ENCODE measurements at regions not wholly inside any gene's neighbourhood (a gene's known extent, or its start where the extent isn't known, plus 50 kb on each side); places are given as distances from the start of the nearest gene placed in this dataset.

GRCh38 chr13:97124915-97125809 is 97.0 kb upstream of the MBNL2 start:
- no peak overlapping the region for H3K27ac ChIP-seq (ENCODE audit: insufficient read depth in 1 of 2, low read depth in 1 of 2, low read length in 2 of 2, poor library complexity in 1 of 2, severe bottlenecking in 2 of 2)
- H3K36me3 ChIP-seq (ENCODE audit: control insufficient read depth in 4 of 4, insufficient read depth in 4 of 4, low read length in 3 of 4) = no peaks in the 10 kb centered on the region
- ChIA-PET POLR2A (no interaction called here), CTCF (interaction anchor here (0.9 to 2.1 kb wide), 2 partner anchors 10 to 15 kb away, joined by 3 to 5 read pairs; no protein-coding TSS in a partner anchor)
- no peaks in the 10 kb centered on the region for H3K9me3 ChIP-seq (ENCODE audit: control extremely low read depth in 1 of 5, control insufficient read depth in 4 of 5, insufficient read depth in 2 of 5, low read depth in 1 of 5, low read length in 4 of 5)
- H3K4me1 ChIP-seq (ENCODE audit: control extremely low read depth in 1 of 4, control insufficient read depth in 4 of 4, insufficient read depth in 4 of 4, low read length in 3 of 4) = no peaks in the 10 kb centered on the region
- WGBS (ENCODE audit: insufficient coverage) = 64% methylated on average over 2 of the region's 9 CpGs
- H3K4me3 ChIP-seq (ENCODE audit: control insufficient read depth in 1 of 7, extremely low read depth in 1 of 7, insufficient read depth in 4 of 7, low read depth in 2 of 7, low read length in 6 of 7) = no peak overlapping the region
- peaks cover 0 to 23% (median 10%) of the 10 kb centered on the region in 5 experiments for H3K27me3 ChIP-seq (replicated peaks in 2 of 5; ENCODE audit: control insufficient read depth in 4 of 5, insufficient read depth in 5 of 5, low read length in 4 of 5)
- no peak for DNase-seq

- CTCF ChIA-PET = interaction anchor here (0.9 to 2.1 kb wide), 3 partner anchors 11 to 28 kb away, joined by 3 to 5 read pairs (median 3); no protein-coding TSS in a partner anchor
- H3K4me1 ChIP-seq (ENCODE audit: control extremely low read depth in 1 of 4, control insufficient read depth in 4 of 4, insufficient read depth in 4 of 4, low read length in 3 of 4) = no peaks in the 10 kb centered on the region
- H3K9me3 ChIP-seq (ENCODE audit: control extremely low read depth in 1 of 5, control insufficient read depth in 4 of 5, insufficient read depth in 2 of 5, low read depth in 1 of 5, low read length in 4 of 5) = no peaks in the 10 kb centered on the region
- no peak overlapping the region for H3K27ac ChIP-seq (ENCODE audit: insufficient read depth in 1 of 2, low read depth in 1 of 2, low read length in 2 of 2, poor library complexity in 1 of 2, severe bottlenecking in 2 of 2)
- DNase-seq = peak in 2 of 3 donors; percentile 6 to 14
- WGBS (ENCODE audit: insufficient coverage) = 96% methylated on average over 11 of the region's 13 CpGs
- POLR2A ChIA-PET = no interaction called here
- peaks cover 0 to 19% (median 8%) of the 10 kb centered on the region in 5 experiments for H3K27me3 ChIP-seq (replicated peaks in 2 of 5; ENCODE audit: control insufficient read depth in 4 of 5, insufficient read depth in 5 of 5, low read length in 4 of 5)
- H3K4me3 ChIP-seq (ENCODE audit: control insufficient read depth in 1 of 7, extremely low read depth in 1 of 7, insufficient read depth in 4 of 7, low read depth in 2 of 7, low read length in 6 of 7) = no peak overlapping the region
- H3K36me3 ChIP-seq (ENCODE audit: control insufficient read depth in 4 of 4, insufficient read depth in 4 of 4, low read length in 3 of 4) = no peaks in the 10 kb centered on the region
These were observed 96.1 kb upstream of the MBNL2 start for GRCh38 chr13:97125810-97126738.

- WGBS (ENCODE audit: insufficient coverage) = no CpG with 5 or more reads among the region's 1 CpG
- H3K9me3 ChIP-seq (ENCODE audit: control extremely low read depth in 1 of 5, control insufficient read depth in 4 of 5, insufficient read depth in 2 of 5, low read depth in 1 of 5, low read length in 4 of 5) = no peaks in the 10 kb centered on the region
- no peak for DNase-seq
- H3K4me1 ChIP-seq (ENCODE audit: control extremely low read depth in 1 of 4, control insufficient read depth in 4 of 4, insufficient read depth in 4 of 4, low read length in 3 of 4) = no peaks in the 10 kb centered on the region
- ChIA-PET POLR2A (no interaction called here), CTCF (interaction anchor here (1.0 kb wide), 1 partner anchor 13 kb away, joined by 3 read pairs; no protein-coding TSS in a partner anchor)
- no peaks in the 10 kb centered on the region for H3K36me3 ChIP-seq (ENCODE audit: control insufficient read depth in 4 of 4, insufficient read depth in 4 of 4, low read length in 3 of 4)
- no peak overlapping the region for H3K4me3 ChIP-seq (ENCODE audit: control insufficient read depth in 1 of 7, extremely low read depth in 1 of 7, insufficient read depth in 4 of 7, low read depth in 2 of 7, low read length in 6 of 7)
- no peak overlapping the region for H3K27ac ChIP-seq (ENCODE audit: insufficient read depth in 1 of 2, low read depth in 1 of 2, low read length in 2 of 2, poor library complexity in 1 of 2, severe bottlenecking in 2 of 2)
- H3K27me3 ChIP-seq (replicated peaks in 2 of 5; ENCODE audit: control insufficient read depth in 4 of 5, insufficient read depth in 5 of 5, low read length in 4 of 5) = peaks cover 0 to 19% (median 5%) of the 10 kb centered on the region in 5 experiments
These were observed 94.3 kb upstream of the MBNL2 start for GRCh38 chr13:97127842-97128241.

- ChIA-PET CTCF (interaction anchor here (1.0 to 1.3 kb wide), 4 partner anchors 10 to 219 kb away, joined by 3 to 4 read pairs (median 4); no protein-coding TSS in a partner anchor), POLR2A (no interaction called here)
- no peak overlapping the region for H3K27ac ChIP-seq (ENCODE audit: insufficient read depth in 1 of 2, low read depth in 1 of 2, low read length in 2 of 2, poor library complexity in 1 of 2, severe bottlenecking in 2 of 2)
- no peaks in the 10 kb centered on the region for H3K9me3 ChIP-seq (ENCODE audit: control extremely low read depth in 1 of 5, control insufficient read depth in 4 of 5, insufficient read depth in 2 of 5, low read depth in 1 of 5, low read length in 4 of 5)
- WGBS (ENCODE audit: insufficient coverage) = no CpG with 5 or more reads among the region's 1 CpG
- no peak for DNase-seq
- peaks cover 0 to 10% (median 5%) of the 10 kb centered on the region in 5 experiments for H3K27me3 ChIP-seq (replicated peaks in 2 of 5; ENCODE audit: control insufficient read depth in 4 of 5, insufficient read depth in 5 of 5, low read length in 4 of 5)
- no peaks in the 10 kb centered on the region for H3K4me1 ChIP-seq (ENCODE audit: control extremely low read depth in 1 of 4, control insufficient read depth in 4 of 4, insufficient read depth in 4 of 4, low read length in 3 of 4)
- H3K36me3 ChIP-seq (ENCODE audit: control insufficient read depth in 4 of 4, insufficient read depth in 4 of 4, low read length in 3 of 4) = no peaks in the 10 kb centered on the region
- no peak overlapping the region for H3K4me3 ChIP-seq (ENCODE audit: control insufficient read depth in 1 of 7, extremely low read depth in 1 of 7, insufficient read depth in 4 of 7, low read depth in 2 of 7, low read length in 6 of 7)
These were observed 91.9 kb upstream of the MBNL2 start for GRCh38 chr13:97130190-97130589.

- WGBS (ENCODE audit: insufficient coverage) = 93% methylated on average over 4 of the region's 4 CpGs
- no peaks in the 10 kb centered on the region for H3K4me1 ChIP-seq (ENCODE audit: control extremely low read depth in 1 of 4, control insufficient read depth in 4 of 4, insufficient read depth in 4 of 4, low read length in 3 of 4)
- ChIA-PET CTCF (no interaction called here), POLR2A (no interaction called here)
- DNase-seq = no peak
- H3K27ac ChIP-seq (ENCODE audit: insufficient read depth in 1 of 2, low read depth in 1 of 2, low read length in 2 of 2, poor library complexity in 1 of 2, severe bottlenecking in 2 of 2) = no peak overlapping the region
- peaks cover 0 to 10% (median 0%) of the 10 kb centered on the region in 5 experiments for H3K27me3 ChIP-seq (replicated peaks in 2 of 5; ENCODE audit: control insufficient read depth in 4 of 5, insufficient read depth in 5 of 5, low read length in 4 of 5)
- H3K4me3 ChIP-seq (ENCODE audit: control insufficient read depth in 1 of 7, extremely low read depth in 1 of 7, insufficient read depth in 4 of 7, low read depth in 2 of 7, low read length in 6 of 7) = no peak overlapping the region
- no peaks in the 10 kb centered on the region for H3K36me3 ChIP-seq (ENCODE audit: control insufficient read depth in 4 of 4, insufficient read depth in 4 of 4, low read length in 3 of 4)
- no peaks in the 10 kb centered on the region for H3K9me3 ChIP-seq (ENCODE audit: control extremely low read depth in 1 of 5, control insufficient read depth in 4 of 5, insufficient read depth in 2 of 5, low read depth in 1 of 5, low read length in 4 of 5)
These were observed 90.7 kb upstream of the MBNL2 start for GRCh38 chr13:97131447-97131846.

GRCh38 chr13:97133554-97133953 is 88.6 kb upstream of the MBNL2 start:
- Histone ChIP-seq H3K36me3 (ENCODE audit: control insufficient read depth in 4 of 4, insufficient read depth in 4 of 4, low read length in 3 of 4) (no peaks in the 10 kb centered on the region), H3K9me3 (ENCODE audit: control extremely low read depth in 1 of 5, control insufficient read depth in 4 of 5, insufficient read depth in 2 of 5, low read depth in 1 of 5, low read length in 4 of 5) (no peaks in the 10 kb centered on the region), H3K4me3 (ENCODE audit: control insufficient read depth in 1 of 7, extremely low read depth in 1 of 7, insufficient read depth in 4 of 7, low read depth in 2 of 7, low read length in 6 of 7) (no peak overlapping the region), H3K4me1 (ENCODE audit: control extremely low read depth in 1 of 4, control insufficient read depth in 4 of 4, insufficient read depth in 4 of 4, low read length in 3 of 4) (no peaks in the 10 kb centered on the region), H3K27me3 (replicated peaks in 2 of 5; ENCODE audit: control insufficient read depth in 4 of 5, insufficient read depth in 5 of 5, low read length in 4 of 5) (peaks cover 0 to 9% (median 0%) of the 10 kb centered on the region in 5 experiments), H3K27ac (ENCODE audit: insufficient read depth in 1 of 2, low read depth in 1 of 2, low read length in 2 of 2, poor library complexity in 1 of 2, severe bottlenecking in 2 of 2) (no peak overlapping the region)
- 100% methylated on average over 3 of the region's 3 CpGs for WGBS (ENCODE audit: insufficient coverage)
- POLR2A ChIA-PET = no interaction called here
- no peak for DNase-seq
- CTCF ChIA-PET = no interaction called here
